MM.1S (cell line): ENCODE measurements at regions not wholly inside any gene's neighbourhood (a gene's known extent, or its start where the extent isn't known, plus 50 kb on each side); places are given as distances from the start of the nearest gene placed in this dataset.

Experiments
- DNase-seq: peaks from one replicate; pipeline ENCODE4 v3.0.0-alpha.2; 2015
- H2AFZ ChIP-seq: fragments of 300-600 bp; sonication (generic); 2 replicates; pipeline ENCODE4 v1.6.0; 2016; ENCODE audit warnings: antibody characterized with exemption, low read length
- H3F3A ChIP-seq: fragments of 300-600 bp; sonication (generic); 2 replicates; pipeline ENCODE4 v1.6.1; 2016; ENCODE audit warnings: mild to moderate bottlenecking, antibody characterized with exemption, low read length, moderate library complexity, mixed read lengths; ENCODE audit not compliant: insufficient read depth
- H3K27ac ChIP-seq: fragments of 300-600 bp; sonication (generic); 2 replicates; pipeline ENCODE4 v1.5.1; 2016; ENCODE audit warnings: mild to moderate bottlenecking, low read length
- H3K27me3 ChIP-seq: fragments of 300-600 bp; sonication (generic); replicated peaks from 2 replicates; pipeline ENCODE4 v1.6.0; 2016; ENCODE audit warnings: low read length; ENCODE audit not compliant: insufficient read depth
- H3K36me3 ChIP-seq: fragments of 300-600 bp; sonication (generic); replicated peaks from 2 replicates; pipeline ENCODE4 v1.6.1; 2016; ENCODE audit warnings: mild to moderate bottlenecking, low read length, mixed read lengths; ENCODE audit not compliant: insufficient read depth
- H3K4me1 ChIP-seq: fragments of 300-600 bp; sonication (generic); 2 replicates; pipeline ENCODE4 v1.6.1; 2016; ENCODE audit warnings: low read length, mixed read lengths
- H3K4me2 ChIP-seq: fragments of 300-600 bp; sonication (generic); 2 replicates; pipeline ENCODE4 v1.6.0; 2016; ENCODE audit warnings: low read depth, low read length
- H3K4me3 ChIP-seq: fragments of 300-600 bp; sonication (generic); 2 replicates; pipeline ENCODE4 v1.5.1; 2016; ENCODE audit warnings: low read length, mixed read lengths
- H3K79me2 ChIP-seq: fragments of 300-600 bp; sonication (generic); 2 replicates; pipeline ENCODE4 v1.6.1; 2016; ENCODE audit warnings: mixed run types, low read length, mixed read lengths
- H3K9ac ChIP-seq: fragments of 300-600 bp; sonication (generic); 2 replicates; pipeline ENCODE4 v1.6.1; 2016; ENCODE audit warnings: low read length, mixed read lengths
- H3K9me2 ChIP-seq: fragments of 300-600 bp; sonication (generic); replicated peaks from 2 replicates; pipeline ENCODE4 v1.6.1; 2016; ENCODE audit warnings: mild to moderate bottlenecking, low read length, mixed read lengths; ENCODE audit not compliant: insufficient read depth
- H3K9me3 ChIP-seq: fragments of 300-600 bp; sonication (generic); replicated peaks from 2 replicates; pipeline ENCODE4 v1.6.1; 2016; ENCODE audit warnings: mild to moderate bottlenecking, low read length, mixed read lengths; ENCODE audit not compliant: insufficient read depth
- H4K20me1 ChIP-seq: fragments of 300-600 bp; sonication (generic); 2 replicates; pipeline ENCODE4 v1.6.1; 2016; ENCODE audit warnings: mild to moderate bottlenecking, low read length, moderate library complexity, mixed read lengths; ENCODE audit not compliant: insufficient read depth
- CTCF ChIP-seq: fragments of 300-600 bp; sonication (generic); IDR thresholded peaks from 2 replicates; pipeline ENCODE4 v1.5.1; 2016; ENCODE audit warnings: antibody characterized with exemption, low read length, mixed read lengths
- EZH2 ChIP-seq: fragments of 300-600 bp; sonication (generic); optimal IDR thresholded peaks from 2 replicates; pipeline ENCODE3; 2017; ENCODE audit warnings: low read depth, mild to moderate bottlenecking, antibody characterized with exemption, low read length, mixed read lengths
- EZH2phosphoT487 ChIP-seq: fragments of 300-600 bp; sonication (generic); IDR thresholded peaks from 2 replicates; pipeline ENCODE4 v1.6.1; 2018; ENCODE audit warnings: antibody characterized with exemption, low read length

GRCh38 chr15:92545996-92546395, 109.6 kb downstream of the FAM174B start:
- Histone ChIP-seq H3K4me2 (no peak overlapping the region), H3K4me3 (no peak overlapping the region), H3K36me3 (no peaks in the 10 kb centered on the region), H3K27ac (no peak overlapping the region), H3F3A (no peaks in the 10 kb centered on the region), H3K9me3 (no peaks in the 10 kb centered on the region), H3K4me1 (no peaks in the 10 kb centered on the region), H4K20me1 (no peaks in the 10 kb centered on the region), H3K9me2 (no peaks in the 10 kb centered on the region), H3K27me3 (no peaks in the 10 kb centered on the region), H3K79me2 (no peaks in the 10 kb centered on the region), H2AFZ (no peak overlapping the region), H3K9ac (no peak overlapping the region)
- TF ChIP-seq EZH2 (no peak), EZH2phosphoT487 (no peak), CTCF (no peak)
- DNase-seq = no peak

GRCh38 chr15:92541291-92542200, 114.0 kb downstream of the FAM174B start:
- no peak overlapping the region for H3K27ac ChIP-seq
- no peak for DNase-seq
- H3K36me3 ChIP-seq = no peaks in the 10 kb centered on the region
- TF ChIP-seq EZH2phosphoT487 (no peak), CTCF (no peak), EZH2 (no peak)
- H3K27me3 ChIP-seq = no peaks in the 10 kb centered on the region
- H4K20me1 ChIP-seq = no peaks in the 10 kb centered on the region
- H3K9me3 ChIP-seq = no peaks in the 10 kb centered on the region
- H3F3A ChIP-seq = no peaks in the 10 kb centered on the region
- H3K4me1 ChIP-seq = no peaks in the 10 kb centered on the region
- H3K9me2 ChIP-seq = no peaks in the 10 kb centered on the region
- H3K4me2 ChIP-seq = no peak overlapping the region
- H3K4me3 ChIP-seq = no peak overlapping the region
- H3K9ac ChIP-seq = no peak overlapping the region
- H2AFZ ChIP-seq = no peak overlapping the region
- no peaks in the 10 kb centered on the region for H3K79me2 ChIP-seq

- Histone ChIP-seq H4K20me1 (no peaks in the 10 kb centered on the region), H3K36me3 (no peaks in the 10 kb centered on the region), H2AFZ (no peak overlapping the region), H3K27ac (no peak overlapping the region), H3F3A (no peaks in the 10 kb centered on the region), H3K9me2 (no peaks in the 10 kb centered on the region), H3K4me3 (no peak overlapping the region), H3K79me2 (no peaks in the 10 kb centered on the region), H3K9ac (no peak overlapping the region), H3K27me3 (no peaks in the 10 kb centered on the region), H3K4me1 (no peaks in the 10 kb centered on the region), H3K9me3 (no peaks in the 10 kb centered on the region), H3K4me2 (no peak overlapping the region)
- no peak for DNase-seq
- TF ChIP-seq CTCF (no peak), EZH2 (no peak), EZH2phosphoT487 (no peak)
Measured at GRCh38 chr15:92538115-92538514, 117.5 kb downstream of the FAM174B start.
